Mesothelial cell of epicardium (in vitro differentiated cells): ENCODE measurements at regions not wholly inside any gene's neighbourhood (a gene's known extent, or its start where the extent isn't known, plus 50 kb on each side); places are given as distances from the start of the nearest gene placed in this dataset.

Experiments
- DNase-seq, 2 experiments: peaks; one replicate each; pipeline ENCODE4 v3.0.0; 2021; ENCODE audit warnings: low spot score in 2 of 2; ENCODE audit not compliant: unreplicated experiment in 2 of 2
- H3K27ac Mint-ChIP-seq: 2 replicates; pipeline ENCODE4 v1.8.0; 2021; ENCODE audit warnings: mixed read lengths
- H3K27me3 Mint-ChIP-seq: 2 replicates; pipeline ENCODE4 v1.8.0; 2021; ENCODE audit warnings: low read depth, mixed read lengths
- H3K36me3 Mint-ChIP-seq: 2 replicates; pipeline ENCODE4 v1.8.0; 2021; ENCODE audit warnings: mixed read lengths
- H3K4me1 Mint-ChIP-seq: 2 replicates; pipeline ENCODE4 v1.8.0; 2021; ENCODE audit warnings: mixed read lengths
- H3K4me3 Mint-ChIP-seq: 2 replicates; pipeline ENCODE4 v1.8.0; 2021; ENCODE audit warnings: mild to moderate bottlenecking, moderate library complexity, mixed read lengths
- H3K9me3 Mint-ChIP-seq: 2 replicates; pipeline ENCODE4 v1.8.0; 2021; ENCODE audit warnings: mixed read lengths
- CTCF ChIP-seq: fragments of 200-600 bp; sonication (generic); IDR thresholded peaks from one replicate; pipeline ENCODE4 v1.5.0; 2021; ENCODE audit warnings: antibody characterized with exemption; ENCODE audit not compliant: unreplicated experiment

- peaks cover 18% of the 10 kb centered on the region for H3K27me3 Mint-ChIP-seq
- peaks cover 9% of the 10 kb centered on the region for H3K4me1 Mint-ChIP-seq
- H3K4me3 Mint-ChIP-seq: no peak overlapping the region
- no peak for TF ChIP-seq CTCF
- no peak for DNase-seq
- peaks cover 5% of the 10 kb centered on the region for H3K9me3 Mint-ChIP-seq
- no peak overlapping the region for H3K27ac Mint-ChIP-seq
- H3K36me3 Mint-ChIP-seq: no peaks in the 10 kb centered on the region
Measured at GRCh38 chr12:98317939-98318899, 197.2 kb upstream of the TMPO start.

- Mint-ChIP-seq H3K36me3 (no peaks in the 10 kb centered on the region), H3K27ac (peak overlapping the region; percentile 30), H3K4me1 (peaks cover 9% of the 10 kb centered on the region), H3K9me3 (peaks cover 13% of the 10 kb centered on the region), H3K4me3 (no peak overlapping the region), H3K27me3 (peaks cover 4% of the 10 kb centered on the region)
- DNase-seq: no peak
- no peak for TF ChIP-seq CTCF
Measured at GRCh38 chr12:98319716-98320425, 195.5 kb upstream of the TMPO start.

- H3K4me1 Mint-ChIP-seq: peaks cover 4% of the 10 kb centered on the region
- H3K4me3 Mint-ChIP-seq: no peak overlapping the region
- no peak for TF ChIP-seq CTCF
- peaks cover 8% of the 10 kb centered on the region for H3K9me3 Mint-ChIP-seq
- H3K27me3 Mint-ChIP-seq: no peaks in the 10 kb centered on the region
- no peaks in the 10 kb centered on the region for H3K36me3 Mint-ChIP-seq
- H3K27ac Mint-ChIP-seq: no peak overlapping the region
- no peak for DNase-seq
Measured at GRCh38 chr12:98325003-98325402, 190.4 kb upstream of the TMPO start.

- Mint-ChIP-seq H3K4me1 (no peaks in the 10 kb centered on the region), H3K36me3 (no peaks in the 10 kb centered on the region), H3K27me3 (no peaks in the 10 kb centered on the region), H3K4me3 (no peak overlapping the region), H3K27ac (no peak overlapping the region), H3K9me3 (peaks cover 6% of the 10 kb centered on the region)
- TF ChIP-seq CTCF: no peak
- no peak for DNase-seq
Measured at GRCh38 chr12:98328467-98328866, 186.9 kb upstream of the TMPO start.

GRCh38 chr12:98329589-98329988 is 185.8 kb upstream of the TMPO start:
- no peak overlapping the region for H3K27ac Mint-ChIP-seq
- TF ChIP-seq CTCF: no peak
- no peaks in the 10 kb centered on the region for H3K4me1 Mint-ChIP-seq
- H3K9me3 Mint-ChIP-seq: no peaks in the 10 kb centered on the region
- no peak for DNase-seq
- no peaks in the 10 kb centered on the region for H3K27me3 Mint-ChIP-seq
- no peaks in the 10 kb centered on the region for H3K36me3 Mint-ChIP-seq
- H3K4me3 Mint-ChIP-seq: no peak overlapping the region
